ENCODE measurements at regions not wholly inside any gene's neighbourhood (a gene's known extent, or its start where the extent isn't known, plus 50 kb on each side); places are given as distances from the start of the nearest gene placed in this dataset.

- no peak for TF ChIP-seq ZBTB33 (IDR thresholded peaks at IDR 0.05)
- no peak for TF ChIP-seq E2F8 (IDR thresholded peaks at IDR 0.05; ENCODE audit: low read depth, partially characterized antibody)
- TF ChIP-seq KAT2A (conservative IDR thresholded peaks at IDR 0.05; ENCODE audit: control insufficient read depth, low read depth, low read length) = no peak
- no peak for TF ChIP-seq JUND (IDR thresholded peaks at IDR 0.05; ENCODE audit: low read depth, low read length)
- TF ChIP-seq CHD1 (IDR thresholded peaks at IDR 0.05; ENCODE audit: low read depth, low read length) = no peak
- TF ChIP-seq E4F1 (IDR thresholded peaks at IDR 0.05; ENCODE audit: borderline replicate concordance, partially characterized antibody) = no peak
- TF ChIP-seq PAX8 (IDR thresholded peaks at IDR 0.05) = no peak
- no peak for TF ChIP-seq SMAD5 (IDR thresholded peaks at IDR 0.05; ENCODE audit: low read depth)
- no peak for TF ChIP-seq PML (IDR thresholded peaks at IDR 0.05; ENCODE audit: low read length)
- 0 out of 2 replicates have a peak, but pooled peaks have one; percentile 38 for TF ChIP-seq ATF2 (IDR thresholded peaks at IDR 0.05; ENCODE audit: low read length)
- peak; percentile 63; the same call in 1 of the 2 replicates for TF ChIP-seq ATF7 (IDR thresholded peaks at IDR 0.05; ENCODE audit: low read depth)
- TF ChIP-seq RFX5 (IDR thresholded peaks at IDR 0.05; ENCODE audit: low read depth, low read length) = peak; percentile 74
- TF ChIP-seq POLR2A (IDR thresholded peaks at IDR 0.05; ENCODE audit: low read depth, low read length) = no peak
- TF ChIP-seq STAT1 (conservative IDR thresholded peaks at IDR 0.05) = no peak
- no peak for TF ChIP-seq PBX3 (IDR thresholded peaks at IDR 0.05; ENCODE audit: insufficient replicate concordance, low read depth, low read length)
- peak; percentile 28 to 76; a peak in 3 of 4 replicates for TF ChIP-seq EP300 (IDR thresholded peaks at IDR 0.05; ENCODE audit: borderline replicate concordance in 1 of 2, control insufficient read depth in 1 of 2, low read depth in 2 of 2, low read length in 2 of 2)
- no peak for TF ChIP-seq NR2C1 (IDR thresholded peaks at IDR 0.05)
- peak; percentile 96 for TF ChIP-seq TCF12 (IDR thresholded peaks at IDR 0.05; ENCODE audit: low read depth, low read length)
- TF ChIP-seq SRF (IDR thresholded peaks at IDR 0.05; ENCODE audit: low read depth in 2 of 2, low read length in 2 of 2) = no peak
- 0 out of 2 replicates have a peak, but pooled peaks have one; percentile 42 for TF ChIP-seq ZNF24 (IDR thresholded peaks at IDR 0.05)
- TF ChIP-seq GATAD2B (conservative IDR thresholded peaks at IDR 0.05; ENCODE audit: low read depth) = peak; percentile 77
- TF ChIP-seq HDAC6 (IDR thresholded peaks at IDR 0.05; ENCODE audit: unreplicated experiment) = no peak
- no peak for TF ChIP-seq KDM1A (IDR thresholded peaks at IDR 0.05; ENCODE audit: borderline replicate concordance)
Measured at GRCh38 chr2:75311993-75312392, 112.7 kb upstream of the TACR1 start (continued).

All from GM12878 (cell line).